Cardiac muscle cell (in vitro differentiated cells and primary cell): ENCODE measurements at regions not wholly inside any gene's neighbourhood (a gene's known extent, or its start where the extent isn't known, plus 50 kb on each side); places are given as distances from the start of the nearest gene placed in this dataset.

ENCODE experiments used
- DNase-seq, 2 donors: peaks; one replicate each; pipeline versions ENCODE4 v3.0.0 to v3.0.0-alpha.2; 2010 to 2017; ENCODE audit warnings: low read depth in 1 of 2, low spot score in 1 of 2
- H3K27ac ChIP-seq: fragments of 200-600 bp; sonication (generic); 2 replicates; pipeline ENCODE4 v1.5.1; 2016
- H3K27me3 ChIP-seq: fragments of 200-600 bp; sonication (generic); 2 replicates; pipeline ENCODE4 v1.6.0; 2016; ENCODE audit warnings: control low read depth
- H3K36me3 ChIP-seq: fragments of 200-600 bp; sonication (generic); 2 replicates; pipeline ENCODE4 v1.5.1; 2016; ENCODE audit warnings: control low read depth
- H3K4me1 ChIP-seq: fragments of 200-600 bp; sonication (generic); 2 replicates; pipeline ENCODE4 v1.8.1; 2017; ENCODE audit warnings: low read depth, mild to moderate bottlenecking, mixed run types
- H3K4me3 ChIP-seq: fragments of 200-600 bp; sonication (generic); 2 replicates; pipeline ENCODE4 v1.5.1; 2016; ENCODE audit warnings: mild to moderate bottlenecking
- H3K9me3 ChIP-seq: fragments of 200-600 bp; sonication (generic); 2 replicates; pipeline ENCODE4 v1.5.1; 2017; ENCODE audit warnings: low read depth, mild to moderate bottlenecking, control low read depth
- TF ChIP-seq, protein P1 (sequence below): IDR thresholded peaks from 2 replicates; pipeline ENCODE4 v1.5.1; 2012; ENCODE audit warnings: low read depth, mild to moderate bottlenecking, low read length

DNA sequence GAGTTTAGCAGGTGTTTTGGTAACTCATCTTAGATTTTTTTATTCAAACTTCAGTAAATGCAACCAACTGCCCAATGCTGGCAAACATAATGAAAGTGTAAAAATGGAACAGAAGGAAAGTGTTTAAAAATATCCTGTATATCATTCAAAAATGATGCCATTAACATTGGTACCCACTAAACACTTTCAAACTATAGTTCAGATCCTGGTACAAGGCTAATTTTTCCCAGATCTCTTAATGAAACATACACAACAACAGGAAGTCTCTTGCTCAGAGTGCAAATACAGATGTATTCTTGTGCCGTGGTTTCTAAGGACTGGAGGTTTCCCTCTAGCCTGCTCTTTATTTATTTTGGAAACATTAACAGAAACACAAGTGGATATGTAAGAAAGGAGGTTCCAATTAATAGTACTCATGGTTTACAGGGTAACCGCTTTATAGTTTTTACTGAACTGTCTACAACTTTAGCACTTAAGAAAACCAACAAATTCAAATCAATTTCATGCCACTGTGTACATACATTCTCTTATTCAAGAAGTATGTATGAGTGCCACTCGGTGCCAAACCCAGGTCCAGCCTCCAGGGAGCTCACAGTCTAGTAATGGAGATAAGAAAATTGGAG is 176.0 kb upstream of the AKR1E2 start:
- no peaks in the 10 kb centered on the region for H3K36me3 ChIP-seq
- H3K27me3 ChIP-seq, result no peaks in the 10 kb centered on the region
- no peak for DNase-seq
- H3K4me1 ChIP-seq, result peaks cover 12% of the 10 kb centered on the region
- H3K9me3 ChIP-seq, result no peaks in the 10 kb centered on the region
- TF ChIP-seq, protein P1, sequence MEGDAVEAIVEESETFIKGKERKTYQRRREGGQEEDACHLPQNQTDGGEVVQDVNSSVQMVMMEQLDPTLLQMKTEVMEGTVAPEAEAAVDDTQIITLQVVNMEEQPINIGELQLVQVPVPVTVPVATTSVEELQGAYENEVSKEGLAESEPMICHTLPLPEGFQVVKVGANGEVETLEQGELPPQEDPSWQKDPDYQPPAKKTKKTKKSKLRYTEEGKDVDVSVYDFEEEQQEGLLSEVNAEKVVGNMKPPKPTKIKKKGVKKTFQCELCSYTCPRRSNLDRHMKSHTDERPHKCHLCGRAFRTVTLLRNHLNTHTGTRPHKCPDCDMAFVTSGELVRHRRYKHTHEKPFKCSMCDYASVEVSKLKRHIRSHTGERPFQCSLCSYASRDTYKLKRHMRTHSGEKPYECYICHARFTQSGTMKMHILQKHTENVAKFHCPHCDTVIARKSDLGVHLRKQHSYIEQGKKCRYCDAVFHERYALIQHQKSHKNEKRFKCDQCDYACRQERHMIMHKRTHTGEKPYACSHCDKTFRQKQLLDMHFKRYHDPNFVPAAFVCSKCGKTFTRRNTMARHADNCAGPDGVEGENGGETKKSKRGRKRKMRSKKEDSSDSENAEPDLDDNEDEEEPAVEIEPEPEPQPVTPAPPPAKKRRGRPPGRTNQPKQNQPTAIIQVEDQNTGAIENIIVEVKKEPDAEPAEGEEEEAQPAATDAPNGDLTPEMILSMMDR, result no peak
- no peak overlapping the region for H3K27ac ChIP-seq
- no peak overlapping the region for H3K4me3 ChIP-seq

GRCh38 chr10:4649471-4649870 is 176.5 kb upstream of the AKR1E2 start:
- Histone ChIP-seq H3K9me3 (no peaks in the 10 kb centered on the region), H3K27me3 (no peaks in the 10 kb centered on the region), H3K27ac (no peak overlapping the region), H3K4me1 (peaks cover 12% of the 10 kb centered on the region), H3K4me3 (no peak overlapping the region), H3K36me3 (no peaks in the 10 kb centered on the region)
- TF ChIP-seq, protein P1, result no peak
- DNase-seq, result no peak

GRCh38 chr10:4648999-4649398 is 177.0 kb upstream of the AKR1E2 start:
- no peaks in the 10 kb centered on the region for H3K9me3 ChIP-seq
- no peak overlapping the region for H3K27ac ChIP-seq

DNA sequence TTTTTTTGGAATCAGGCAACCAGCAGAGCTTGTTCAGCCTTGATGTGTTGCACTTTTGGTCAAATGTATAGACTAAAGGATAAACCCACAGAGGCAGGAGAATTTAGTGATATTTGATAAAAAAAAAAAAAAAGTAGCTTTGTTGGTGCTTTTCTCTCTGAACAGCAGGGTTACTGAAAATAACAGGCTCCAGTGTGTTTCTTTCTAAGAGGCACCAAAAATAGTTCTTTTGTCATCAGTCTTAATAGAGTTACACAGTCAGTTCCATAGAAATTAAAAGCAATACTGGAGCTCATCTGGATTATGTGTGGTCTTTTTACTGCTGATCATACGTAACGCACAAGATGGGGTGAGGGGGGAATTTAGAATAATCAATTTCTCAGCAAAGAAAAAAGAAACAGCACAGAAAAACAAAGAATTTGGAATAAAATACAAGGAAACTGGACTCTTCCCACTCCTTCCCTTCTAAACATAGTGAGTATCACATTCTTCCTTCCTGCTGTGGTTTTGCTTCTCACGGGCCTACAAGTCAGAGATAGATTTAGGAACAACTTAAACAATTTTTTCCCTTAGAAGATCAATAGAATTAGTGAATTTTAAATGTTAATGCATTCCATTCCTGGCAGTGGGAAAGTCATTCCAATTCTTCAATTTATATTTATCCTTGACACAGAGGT is 178.8 kb upstream of the AKR1E2 start:
- H3K4me1 ChIP-seq, result peaks cover 12% of the 10 kb centered on the region
- H3K27ac ChIP-seq, result no peak overlapping the region
- no peak for DNase-seq
- H3K9me3 ChIP-seq, result no peaks in the 10 kb centered on the region
- H3K27me3 ChIP-seq, result no peaks in the 10 kb centered on the region
- H3K4me3 ChIP-seq, result no peak overlapping the region
- TF ChIP-seq, protein P1, result no peak
- no peaks in the 10 kb centered on the region for H3K36me3 ChIP-seq

More at GRCh38 chr10:4648999-4649398, 177.0 kb upstream of the AKR1E2 start:
- Histone ChIP-seq H3K4me1 (peaks cover 12% of the 10 kb centered on the region), H3K4me3 (no peak overlapping the region), H3K36me3 (no peaks in the 10 kb centered on the region), H3K27me3 (no peaks in the 10 kb centered on the region)
- no peak for DNase-seq
- TF ChIP-seq, protein P1, result no peak

DNA sequence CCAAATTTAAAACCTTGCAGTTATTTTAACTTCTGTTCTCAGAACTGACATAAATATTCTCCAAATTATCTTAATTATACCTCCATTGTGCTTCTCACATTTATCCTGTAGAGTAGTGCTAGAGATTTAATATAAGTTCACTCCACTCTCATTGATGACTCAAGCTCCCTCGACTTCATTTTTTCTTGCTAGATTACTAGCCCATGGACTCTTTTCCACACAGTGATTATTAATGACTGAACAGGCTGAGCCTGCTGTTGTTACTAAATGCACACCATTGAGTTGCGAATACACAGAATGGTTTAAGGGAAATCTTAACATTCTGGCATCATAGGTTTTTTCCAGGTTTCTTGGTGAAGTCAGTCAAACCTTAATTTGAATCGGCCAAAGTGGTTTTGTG is 179.5 kb upstream of the AKR1E2 start:
- Histone ChIP-seq H3K27me3 (no peaks in the 10 kb centered on the region), H3K9me3 (no peaks in the 10 kb centered on the region), H3K36me3 (no peaks in the 10 kb centered on the region), H3K4me1 (peaks cover 12% of the 10 kb centered on the region), H3K27ac (no peak overlapping the region), H3K4me3 (no peak overlapping the region)
- no peak for DNase-seq
- TF ChIP-seq, protein P1, result no peak
